ENCODE measurements at regions not wholly inside any gene's neighbourhood (a gene's known extent, or its start where the extent isn't known, plus 50 kb on each side); places are given as distances from the start of the nearest gene placed in this dataset.
"Not testable (repeated sequence)": the region's sequence is repeated elsewhere in the genome, so short reads cannot be mapped to it uniquely, and the experiment has no call there.

GRCh38 chr4:66489370-66489769 lies 819.1 kb upstream of the EPHA5 start:
- no peak overlapping the region for H3K4me3 ChIP-seq (ENCODE audit: low read depth in 1 of 2, low read length in 1 of 2)
- H3K36me3 ChIP-seq, result no peaks in the 10 kb centered on the region
- H3K27ac ChIP-seq, result no peak overlapping the region
- H3K27me3 ChIP-seq, result no peaks in the 10 kb centered on the region
- no peaks in the 10 kb centered on the region for H3K9me3 ChIP-seq
- H3K4me1 ChIP-seq (ENCODE audit: control insufficient read depth in 1 of 2, insufficient read depth in 1 of 2, low read depth in 1 of 2, low read length in 1 of 2), result no peaks in the 10 kb centered on the region
- no peak for TF ChIP-seq CTCF (IDR thresholded peaks at IDR 0.05)

GRCh38 chr4:66486068-66486467 lies 815.8 kb upstream of the EPHA5 start:
- TF ChIP-seq CTCF (IDR thresholded peaks at IDR 0.05), result no peak
- Histone ChIP-seq H3K36me3 (no peaks in the 10 kb centered on the region), H3K4me1 (ENCODE audit: control insufficient read depth in 1 of 2, insufficient read depth in 1 of 2, low read depth in 1 of 2, low read length in 1 of 2) (no peaks in the 10 kb centered on the region), H3K27ac (no peak overlapping the region), H3K9me3 (no peaks in the 10 kb centered on the region), H3K4me3 (ENCODE audit: low read depth in 1 of 2, low read length in 1 of 2) (no peak overlapping the region), H3K27me3 (no peaks in the 10 kb centered on the region)

GRCh38 chr4:66482186-66482585 lies 811.9 kb upstream of the EPHA5 start:
- Histone ChIP-seq H3K4me3 (ENCODE audit: low read depth in 1 of 2, low read length in 1 of 2) (no peak overlapping the region), H3K27ac (no peak overlapping the region), H3K4me1 (ENCODE audit: control insufficient read depth in 1 of 2, insufficient read depth in 1 of 2, low read depth in 1 of 2, low read length in 1 of 2) (no peaks in the 10 kb centered on the region), H3K9me3 (no peaks in the 10 kb centered on the region), H3K36me3 (no peaks in the 10 kb centered on the region), H3K27me3 (no peaks in the 10 kb centered on the region)
- TF ChIP-seq CTCF (IDR thresholded peaks at IDR 0.05), result no peak

- no peaks in the 10 kb centered on the region for H3K36me3 ChIP-seq
- TF ChIP-seq CTCF (IDR thresholded peaks at IDR 0.05), result no peak
- H3K9me3 ChIP-seq, result no peaks in the 10 kb centered on the region
- no peak overlapping the region for H3K4me3 ChIP-seq (ENCODE audit: low read depth in 1 of 2, low read length in 1 of 2)
- no peaks in the 10 kb centered on the region for H3K27me3 ChIP-seq
- no peaks in the 10 kb centered on the region for H3K4me1 ChIP-seq (ENCODE audit: control insufficient read depth in 1 of 2, insufficient read depth in 1 of 2, low read depth in 1 of 2, low read length in 1 of 2)
- H3K27ac ChIP-seq, result no peak overlapping the region
These were observed 805.3 kb upstream of the EPHA5 start for GRCh38 chr4:66475596-66475995.

GRCh38 chr4:66465111-66465510 lies 794.8 kb upstream of the EPHA5 start:
- no peaks in the 10 kb centered on the region for H3K9me3 ChIP-seq
- H3K36me3 ChIP-seq, result no peaks in the 10 kb centered on the region
- no peaks in the 10 kb centered on the region for H3K4me1 ChIP-seq (ENCODE audit: control insufficient read depth in 1 of 2, insufficient read depth in 1 of 2, low read depth in 1 of 2, low read length in 1 of 2)
- TF ChIP-seq CTCF (IDR thresholded peaks at IDR 0.05), result no peak
- H3K27me3 ChIP-seq, result no peaks in the 10 kb centered on the region
- no peak overlapping the region for H3K4me3 ChIP-seq (ENCODE audit: low read depth in 1 of 2, low read length in 1 of 2)
- H3K27ac ChIP-seq, result no peak overlapping the region

GRCh38 chr4:66462890-66463289 lies 792.6 kb upstream of the EPHA5 start:
- not testable (repeated sequence) for H3K9me3 ChIP-seq; H3K4me1 ChIP-seq (ENCODE audit: control insufficient read depth in 1 of 2, insufficient read depth in 1 of 2, low read depth in 1 of 2, low read length in 1 of 2); H3K27me3 ChIP-seq; H3K36me3 ChIP-seq; H3K4me3 ChIP-seq (ENCODE audit: low read depth in 1 of 2, low read length in 1 of 2); H3K27ac ChIP-seq
